ENCODE measurements at regions not wholly inside any gene's neighbourhood (a gene's known extent, or its start where the extent isn't known, plus 50 kb on each side); places are given as distances from the start of the nearest gene placed in this dataset.

DNA sequence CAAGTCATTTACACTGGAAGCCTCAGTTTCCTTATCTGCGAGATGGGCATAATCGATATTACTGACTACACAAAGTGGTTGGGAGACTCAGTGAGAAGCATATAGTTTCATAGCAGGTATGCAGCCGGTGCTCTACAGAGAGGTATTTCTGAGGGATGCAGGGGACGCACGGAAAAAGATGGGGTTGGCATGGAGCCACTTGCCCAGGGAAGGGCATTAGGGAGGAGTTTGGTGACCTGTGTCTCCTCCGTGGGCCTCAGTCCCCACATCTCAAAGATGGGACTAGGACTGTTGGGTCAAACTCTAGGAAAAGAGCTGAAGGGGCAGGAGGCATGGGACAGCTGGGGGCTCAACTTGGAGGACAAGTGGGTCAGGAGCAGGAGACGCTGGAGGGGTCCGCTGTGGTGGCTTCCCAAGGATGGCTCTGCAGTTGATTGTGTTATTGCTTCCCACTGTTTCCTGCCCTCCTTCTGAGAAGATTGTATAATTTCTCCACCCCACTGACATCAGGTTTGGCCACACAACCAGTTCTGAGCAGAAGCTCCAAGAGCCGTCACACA is 158.6 kb upstream of the ALDH1B1 start:
- no peak overlapping the region for H3K27ac ChIP-seq (ENCODE audit: low read depth, low read length)
- no peaks in the 10 kb centered on the region for H3K4me1 ChIP-seq (ENCODE audit: control insufficient read depth in 1 of 2, insufficient read depth in 2 of 2, low read length in 2 of 2)
- no peaks in the 10 kb centered on the region for H3K9me3 ChIP-seq (ENCODE audit: control insufficient read depth in 1 of 2, low read length in 2 of 2)
- H3K27me3 ChIP-seq (ENCODE audit: control insufficient read depth in 1 of 2, insufficient read depth in 2 of 2, low read length in 2 of 2): peaks cover 0 to 3% of the 10 kb centered on the region in 2 donors
- H3K4me3 ChIP-seq (ENCODE audit: low read depth in 1 of 2, low read length in 2 of 2): no peak overlapping the region
- H3K36me3 ChIP-seq (ENCODE audit: control insufficient read depth in 1 of 2, insufficient read depth in 2 of 2, low read length in 2 of 2): no peaks in the 10 kb centered on the region
- no peak overlapping the region for H3K9ac ChIP-seq (ENCODE audit: low read depth in 1 of 2, low read length in 2 of 2)

GRCh38 chr9:38233343-38233742 is 159.2 kb upstream of the ALDH1B1 start:
- Histone ChIP-seq H3K27me3 (ENCODE audit: control insufficient read depth in 1 of 2, insufficient read depth in 2 of 2, low read length in 2 of 2) (peaks cover 0 to 3% of the 10 kb centered on the region in 2 donors), H3K9me3 (ENCODE audit: control insufficient read depth in 1 of 2, low read length in 2 of 2) (no peaks in the 10 kb centered on the region), H3K27ac (ENCODE audit: low read depth, low read length) (no peak overlapping the region), H3K4me3 (ENCODE audit: low read depth in 1 of 2, low read length in 2 of 2) (no peak overlapping the region), H3K36me3 (ENCODE audit: control insufficient read depth in 1 of 2, insufficient read depth in 2 of 2, low read length in 2 of 2) (no peaks in the 10 kb centered on the region), H3K9ac (ENCODE audit: low read depth in 1 of 2, low read length in 2 of 2) (no peak overlapping the region), H3K4me1 (ENCODE audit: control insufficient read depth in 1 of 2, insufficient read depth in 2 of 2, low read length in 2 of 2) (no peaks in the 10 kb centered on the region)

GRCh38 chr9:38232895-38233294 is 159.6 kb upstream of the ALDH1B1 start:
- H3K4me3 ChIP-seq (ENCODE audit: low read depth in 1 of 2, low read length in 2 of 2): no peak overlapping the region
- H3K4me1 ChIP-seq (ENCODE audit: control insufficient read depth in 1 of 2, insufficient read depth in 2 of 2, low read length in 2 of 2): no peaks in the 10 kb centered on the region
- no peaks in the 10 kb centered on the region for H3K36me3 ChIP-seq (ENCODE audit: control insufficient read depth in 1 of 2, insufficient read depth in 2 of 2, low read length in 2 of 2)
- H3K9ac ChIP-seq (ENCODE audit: low read depth in 1 of 2, low read length in 2 of 2): no peak overlapping the region
- H3K27ac ChIP-seq (ENCODE audit: low read depth, low read length): no peak overlapping the region
- H3K27me3 ChIP-seq (ENCODE audit: control insufficient read depth in 1 of 2, insufficient read depth in 2 of 2, low read length in 2 of 2): peaks cover 0 to 7% of the 10 kb centered on the region in 2 donors
- H3K9me3 ChIP-seq (ENCODE audit: control insufficient read depth in 1 of 2, low read length in 2 of 2): no peaks in the 10 kb centered on the region

GRCh38 chr9:38229504-38230155 is 160.6 kb upstream of the SHB start:
- H3K36me3 ChIP-seq (ENCODE audit: control insufficient read depth in 1 of 2, insufficient read depth in 2 of 2, low read length in 2 of 2): no peaks in the 10 kb centered on the region
- no peak overlapping the region for H3K4me3 ChIP-seq (ENCODE audit: low read depth in 1 of 2, low read length in 2 of 2)

DNA sequence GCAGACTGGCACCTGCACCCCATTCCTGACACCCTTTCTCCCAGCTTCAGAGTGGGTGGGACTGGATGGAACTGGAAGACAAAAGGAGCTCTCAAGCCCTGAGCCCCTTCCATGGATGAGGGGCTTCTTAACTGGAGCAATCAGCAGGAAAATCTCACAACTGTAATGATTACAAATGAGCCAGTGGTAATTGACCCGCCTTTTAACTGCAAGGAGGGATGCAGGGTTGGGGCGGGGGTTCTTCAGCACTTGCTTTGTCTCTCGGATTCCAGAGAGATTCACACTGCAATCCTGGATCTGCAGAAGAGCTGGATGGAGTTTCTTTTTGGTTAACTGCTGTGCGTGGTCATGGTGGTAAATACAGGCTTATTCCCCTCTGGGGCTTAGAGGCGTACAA is 160.1 kb upstream of the SHB start:
- Histone ChIP-seq H3K9me3 (ENCODE audit: control insufficient read depth in 1 of 2, low read length in 2 of 2) (no peaks in the 10 kb centered on the region), H3K4me1 (ENCODE audit: control insufficient read depth in 1 of 2, insufficient read depth in 2 of 2, low read length in 2 of 2) (no peaks in the 10 kb centered on the region), H3K27me3 (ENCODE audit: control insufficient read depth in 1 of 2, insufficient read depth in 2 of 2, low read length in 2 of 2) (peaks cover 0 to 10% of the 10 kb centered on the region in 2 donors)

More at GRCh38 chr9:38229504-38230155, 160.6 kb upstream of the SHB start:
- no peaks in the 10 kb centered on the region for H3K4me1 ChIP-seq (ENCODE audit: control insufficient read depth in 1 of 2, insufficient read depth in 2 of 2, low read length in 2 of 2)
- H3K27ac ChIP-seq (ENCODE audit: low read depth, low read length): no peak overlapping the region
- H3K27me3 ChIP-seq (ENCODE audit: control insufficient read depth in 1 of 2, insufficient read depth in 2 of 2, low read length in 2 of 2): peaks cover 0 to 10% of the 10 kb centered on the region in 2 donors
- H3K9me3 ChIP-seq (ENCODE audit: control insufficient read depth in 1 of 2, low read length in 2 of 2): no peaks in the 10 kb centered on the region
- no peak overlapping the region for H3K9ac ChIP-seq (ENCODE audit: low read depth in 1 of 2, low read length in 2 of 2)

DNA sequence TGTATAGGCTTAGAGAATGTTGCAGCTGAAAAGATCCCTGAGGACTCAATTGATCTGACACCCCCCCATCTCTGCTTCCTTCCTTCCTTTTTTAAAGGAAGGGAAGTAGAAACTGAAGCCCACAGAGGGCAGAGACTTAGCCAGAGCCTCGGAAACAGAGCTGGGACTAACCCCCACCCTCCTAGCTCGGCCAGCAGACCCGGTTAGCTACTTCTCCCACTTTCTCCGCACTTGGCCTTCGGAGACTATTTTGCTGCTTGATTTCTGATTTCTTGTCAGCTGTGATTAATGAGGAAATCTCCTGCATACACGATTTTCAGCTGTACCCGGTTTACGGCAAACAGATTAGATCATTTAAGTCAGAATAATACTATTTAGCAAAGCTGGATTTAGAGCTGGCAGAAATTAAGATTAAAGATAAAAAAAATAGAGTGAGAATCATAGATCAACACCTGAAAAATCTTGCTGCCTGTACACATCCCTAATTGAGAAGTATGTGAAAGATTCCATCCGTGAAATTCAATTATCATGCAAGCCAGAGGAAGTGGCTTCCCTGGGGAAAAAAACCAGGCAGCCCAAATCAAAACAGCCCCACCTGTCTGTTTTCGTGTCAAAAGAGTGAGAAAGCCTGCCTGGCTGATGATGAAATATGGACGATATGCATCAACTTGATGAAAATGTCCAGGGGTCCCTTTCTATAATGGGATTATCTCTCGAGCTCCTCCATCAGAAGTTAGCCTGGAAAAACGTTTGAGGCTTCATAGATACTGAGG is 159.5 kb upstream of the SHB start:
- Histone ChIP-seq H3K27ac (ENCODE audit: low read depth, low read length) (no peak overlapping the region), H3K27me3 (ENCODE audit: control insufficient read depth in 1 of 2, insufficient read depth in 2 of 2, low read length in 2 of 2) (peaks cover 0 to 8% of the 10 kb centered on the region in 2 donors), H3K4me3 (ENCODE audit: low read depth in 1 of 2, low read length in 2 of 2) (no peak overlapping the region), H3K36me3 (ENCODE audit: control insufficient read depth in 1 of 2, insufficient read depth in 2 of 2, low read length in 2 of 2) (no peaks in the 10 kb centered on the region), H3K4me1 (ENCODE audit: control insufficient read depth in 1 of 2, insufficient read depth in 2 of 2, low read length in 2 of 2) (no peaks in the 10 kb centered on the region), H3K9me3 (ENCODE audit: control insufficient read depth in 1 of 2, low read length in 2 of 2) (no peaks in the 10 kb centered on the region), H3K9ac (ENCODE audit: low read depth in 1 of 2, low read length in 2 of 2) (no peak overlapping the region)

More for the DNA sequence above, 160.1 kb upstream of the SHB start:
- Histone ChIP-seq H3K27ac (ENCODE audit: low read depth, low read length) (no peak overlapping the region), H3K4me3 (ENCODE audit: low read depth in 1 of 2, low read length in 2 of 2) (no peak overlapping the region), H3K9ac (ENCODE audit: low read depth in 1 of 2, low read length in 2 of 2) (no peak overlapping the region), H3K36me3 (ENCODE audit: control insufficient read depth in 1 of 2, insufficient read depth in 2 of 2, low read length in 2 of 2) (no peaks in the 10 kb centered on the region)

- Histone ChIP-seq H3K27me3 (ENCODE audit: control insufficient read depth in 1 of 2, insufficient read depth in 2 of 2, low read length in 2 of 2) (peaks cover 0 to 8% of the 10 kb centered on the region in 2 donors), H3K36me3 (ENCODE audit: control insufficient read depth in 1 of 2, insufficient read depth in 2 of 2, low read length in 2 of 2) (no peaks in the 10 kb centered on the region), H3K9me3 (ENCODE audit: control insufficient read depth in 1 of 2, low read length in 2 of 2) (no peaks in the 10 kb centered on the region), H3K27ac (ENCODE audit: low read depth, low read length) (no peak overlapping the region), H3K9ac (ENCODE audit: low read depth in 1 of 2, low read length in 2 of 2) (no peak overlapping the region), H3K4me3 (ENCODE audit: low read depth in 1 of 2, low read length in 2 of 2) (no peak overlapping the region), H3K4me1 (ENCODE audit: control insufficient read depth in 1 of 2, insufficient read depth in 2 of 2, low read length in 2 of 2) (no peaks in the 10 kb centered on the region)
These were observed 158.6 kb upstream of the SHB start for GRCh38 chr9:38227656-38228055.

- Histone ChIP-seq H3K9ac (ENCODE audit: low read depth in 1 of 2, low read length in 2 of 2) (no peak overlapping the region), H3K27ac (ENCODE audit: low read depth, low read length) (no peak overlapping the region), H3K4me3 (ENCODE audit: low read depth in 1 of 2, low read length in 2 of 2) (no peak overlapping the region), H3K9me3 (ENCODE audit: control insufficient read depth in 1 of 2, low read length in 2 of 2) (no peaks in the 10 kb centered on the region), H3K27me3 (ENCODE audit: control insufficient read depth in 1 of 2, insufficient read depth in 2 of 2, low read length in 2 of 2) (peaks cover 0 to 8% of the 10 kb centered on the region in 2 donors), H3K4me1 (ENCODE audit: control insufficient read depth in 1 of 2, insufficient read depth in 2 of 2, low read length in 2 of 2) (no peaks in the 10 kb centered on the region), H3K36me3 (ENCODE audit: control insufficient read depth in 1 of 2, insufficient read depth in 2 of 2, low read length in 2 of 2) (no peaks in the 10 kb centered on the region)
These were observed 158.1 kb upstream of the SHB start for GRCh38 chr9:38227061-38227540.

GRCh38 chr9:38226491-38226951 is 157.5 kb upstream of the SHB start:
- no peak overlapping the region for H3K27ac ChIP-seq (ENCODE audit: low read depth, low read length)
- no peaks in the 10 kb centered on the region for H3K36me3 ChIP-seq (ENCODE audit: control insufficient read depth in 1 of 2, insufficient read depth in 2 of 2, low read length in 2 of 2)
- H3K9ac ChIP-seq (ENCODE audit: low read depth in 1 of 2, low read length in 2 of 2): no peak overlapping the region
- H3K4me1 ChIP-seq (ENCODE audit: control insufficient read depth in 1 of 2, insufficient read depth in 2 of 2, low read length in 2 of 2): no peaks in the 10 kb centered on the region
- no peaks in the 10 kb centered on the region for H3K9me3 ChIP-seq (ENCODE audit: control insufficient read depth in 1 of 2, low read length in 2 of 2)
- H3K4me3 ChIP-seq (ENCODE audit: low read depth in 1 of 2, low read length in 2 of 2): no peak overlapping the region
- peaks cover 0 to 8% of the 10 kb centered on the region in 2 donors for H3K27me3 ChIP-seq (ENCODE audit: control insufficient read depth in 1 of 2, insufficient read depth in 2 of 2, low read length in 2 of 2)

- no peaks in the 10 kb centered on the region for H3K4me1 ChIP-seq (ENCODE audit: control insufficient read depth in 1 of 2, insufficient read depth in 2 of 2, low read length in 2 of 2)
These were observed 155.9 kb upstream of the SHB start for GRCh38 chr9:38224941-38225340.

More at GRCh38 chr9:38224941-38225340, 155.9 kb upstream of the SHB start:
- Histone ChIP-seq H3K4me3 (ENCODE audit: low read depth in 1 of 2, low read length in 2 of 2) (no peak overlapping the region), H3K27ac (ENCODE audit: low read depth, low read length) (no peak overlapping the region), H3K36me3 (ENCODE audit: control insufficient read depth in 1 of 2, insufficient read depth in 2 of 2, low read length in 2 of 2) (no peaks in the 10 kb centered on the region), H3K27me3 (ENCODE audit: control insufficient read depth in 1 of 2, insufficient read depth in 2 of 2, low read length in 2 of 2) (peaks cover 0 to 8% of the 10 kb centered on the region in 2 donors), H3K9ac (ENCODE audit: low read depth in 1 of 2, low read length in 2 of 2) (no peak overlapping the region), H3K9me3 (ENCODE audit: control insufficient read depth in 1 of 2, low read length in 2 of 2) (no peaks in the 10 kb centered on the region)

All from duodenal mucosa (tissue), 2 donors.